Heart left ventricle (tissue), 13 donors: ENCODE measurements at regions not wholly inside any gene's neighbourhood (a gene's known extent, or its start where the extent isn't known, plus 50 kb on each side); places are given as distances from the start of the nearest gene placed in this dataset.
"Not testable (repeated sequence)": the region's sequence is repeated elsewhere in the genome, so short reads cannot be mapped to it uniquely, and the experiment has no call there.

Source experiments
- POLR2A ChIP-seq, 2 donors: fragments of 450-650 bp; IDR thresholded peaks; one replicate each; pipeline ENCODE4 v1.6.1; 2017; ENCODE audit warnings: antibody characterized with exemption in 2 of 2, mild to moderate bottlenecking in 2 of 2, moderate library complexity in 2 of 2
- TF ChIP-seq, protein P1 (sequence below), 12 donors: fragments of 200-600 bp; sonication (generic) in 4 of 12; IDR thresholded peaks; one replicate each; pipeline versions ENCODE4 v1.5.0 to v1.8.0; 2018 to 2022; ENCODE audit warnings: antibody characterized with exemption in 12 of 12, mild to moderate bottlenecking in 5 of 12
- donor health status: ischemic (EF 13 %, LVEDD 7.1; RV severe dilation, severe dysfunction).
- donor health status: DM: no; HTN: yes; CAD: no.
- donor health status: DM: no; HTN: no; CAD: no.
- donor health status: ischemic (EF 25% LVEDD 6.9; RV normal size, moderate dysfunction).
- donor health status: ischemic (EF 25% LVEDD 5.7; RV mildly dilated, moderate dysfunction).
- donor health status: ischemic (EF 35%, LVEDD 5.7; RV mildly dilated, moderate dysfunction).
- donor health status: nonischemic (EF 11% LVEDD 7.7; RV severe dilation, severe dysfunction).
- donor health status: DM: yes; HTN: yes; CAD: no.
- donor health status: PGD.
- donor health status: ischemic (EF 29% LVEDD 5.4; RV normal size, mild dysfunction).
- donor health status: nonischemic (EF 23%, LVEDD 6.1; RV moderate dilation, normal function).

DNA sequence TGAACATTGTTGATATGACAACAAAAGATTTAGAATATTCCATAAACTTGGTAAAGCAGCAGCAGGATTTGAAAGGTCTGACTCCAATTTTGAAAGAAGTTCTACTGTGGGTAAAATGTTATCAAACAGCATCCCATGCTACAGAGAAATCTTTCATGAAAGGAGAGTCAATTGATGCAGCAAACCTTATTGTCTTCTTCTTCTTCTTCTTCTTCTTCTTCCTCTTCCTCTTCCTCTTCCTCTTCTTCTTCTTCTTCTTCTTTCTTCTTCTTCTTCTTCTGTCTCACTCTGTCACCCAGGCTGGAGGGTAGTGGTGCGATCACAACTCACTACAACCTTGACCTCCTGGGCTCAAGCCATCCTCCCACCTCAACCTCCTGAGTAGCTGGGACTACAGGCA is 62.4 kb upstream of the GPR6 start:
- not testable (repeated sequence) for TF ChIP-seq POLR2A (IDR thresholded peaks at IDR 0.05)
- TF ChIP-seq, protein P1, sequence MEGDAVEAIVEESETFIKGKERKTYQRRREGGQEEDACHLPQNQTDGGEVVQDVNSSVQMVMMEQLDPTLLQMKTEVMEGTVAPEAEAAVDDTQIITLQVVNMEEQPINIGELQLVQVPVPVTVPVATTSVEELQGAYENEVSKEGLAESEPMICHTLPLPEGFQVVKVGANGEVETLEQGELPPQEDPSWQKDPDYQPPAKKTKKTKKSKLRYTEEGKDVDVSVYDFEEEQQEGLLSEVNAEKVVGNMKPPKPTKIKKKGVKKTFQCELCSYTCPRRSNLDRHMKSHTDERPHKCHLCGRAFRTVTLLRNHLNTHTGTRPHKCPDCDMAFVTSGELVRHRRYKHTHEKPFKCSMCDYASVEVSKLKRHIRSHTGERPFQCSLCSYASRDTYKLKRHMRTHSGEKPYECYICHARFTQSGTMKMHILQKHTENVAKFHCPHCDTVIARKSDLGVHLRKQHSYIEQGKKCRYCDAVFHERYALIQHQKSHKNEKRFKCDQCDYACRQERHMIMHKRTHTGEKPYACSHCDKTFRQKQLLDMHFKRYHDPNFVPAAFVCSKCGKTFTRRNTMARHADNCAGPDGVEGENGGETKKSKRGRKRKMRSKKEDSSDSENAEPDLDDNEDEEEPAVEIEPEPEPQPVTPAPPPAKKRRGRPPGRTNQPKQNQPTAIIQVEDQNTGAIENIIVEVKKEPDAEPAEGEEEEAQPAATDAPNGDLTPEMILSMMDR (IDR thresholded peaks at IDR 0.05) = not testable (repeated sequence)
